ENCODE measurements at regions not wholly inside any gene's neighbourhood (a gene's known extent, or its start where the extent isn't known, plus 50 kb on each side); places are given as distances from the start of the nearest gene placed in this dataset.

DNA sequence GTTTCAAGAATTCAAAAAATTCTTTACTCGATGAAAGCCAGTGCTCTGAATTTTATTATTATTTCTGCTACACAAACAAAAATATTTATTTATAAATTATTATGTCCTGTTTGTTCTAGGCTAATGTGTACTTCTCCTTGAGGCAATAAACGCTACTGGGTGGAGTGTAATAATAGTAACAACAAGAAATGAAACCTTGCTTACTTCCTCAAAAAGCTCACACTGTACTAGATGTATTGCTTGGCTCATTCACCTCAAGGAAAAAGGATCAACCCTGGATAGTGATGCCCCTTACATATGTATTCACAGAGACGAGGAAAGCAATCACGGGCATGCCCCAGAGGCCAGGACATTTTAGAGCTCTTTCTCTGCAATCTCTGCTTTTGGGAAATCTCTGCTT lies 685.6 kb upstream of the NXPH2 start:
- H3K23ac ChIP-seq (ENCODE audit: insufficient read length, low read depth, low read length) = no peak overlapping the region
- no peak overlapping the region for H3K4me2 ChIP-seq (ENCODE audit: insufficient read depth, insufficient read length, low read length)
- H2BK15ac ChIP-seq (ENCODE audit: low read depth, low read length) = no peak overlapping the region
- H3K9ac ChIP-seq (ENCODE audit: extremely low read depth, insufficient read length, low read length) = no peak overlapping the region
- TF ChIP-seq, protein P1, sequence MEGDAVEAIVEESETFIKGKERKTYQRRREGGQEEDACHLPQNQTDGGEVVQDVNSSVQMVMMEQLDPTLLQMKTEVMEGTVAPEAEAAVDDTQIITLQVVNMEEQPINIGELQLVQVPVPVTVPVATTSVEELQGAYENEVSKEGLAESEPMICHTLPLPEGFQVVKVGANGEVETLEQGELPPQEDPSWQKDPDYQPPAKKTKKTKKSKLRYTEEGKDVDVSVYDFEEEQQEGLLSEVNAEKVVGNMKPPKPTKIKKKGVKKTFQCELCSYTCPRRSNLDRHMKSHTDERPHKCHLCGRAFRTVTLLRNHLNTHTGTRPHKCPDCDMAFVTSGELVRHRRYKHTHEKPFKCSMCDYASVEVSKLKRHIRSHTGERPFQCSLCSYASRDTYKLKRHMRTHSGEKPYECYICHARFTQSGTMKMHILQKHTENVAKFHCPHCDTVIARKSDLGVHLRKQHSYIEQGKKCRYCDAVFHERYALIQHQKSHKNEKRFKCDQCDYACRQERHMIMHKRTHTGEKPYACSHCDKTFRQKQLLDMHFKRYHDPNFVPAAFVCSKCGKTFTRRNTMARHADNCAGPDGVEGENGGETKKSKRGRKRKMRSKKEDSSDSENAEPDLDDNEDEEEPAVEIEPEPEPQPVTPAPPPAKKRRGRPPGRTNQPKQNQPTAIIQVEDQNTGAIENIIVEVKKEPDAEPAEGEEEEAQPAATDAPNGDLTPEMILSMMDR (conservative IDR thresholded peaks at IDR 0.05) = no peak
- H3K4me3 Mint-ChIP-seq = no peak overlapping the region
- H3K79me1 ChIP-seq (ENCODE audit: insufficient read depth, low read depth, low read length, poor library complexity, severe bottlenecking) = no peaks in the 10 kb centered on the region
- H2BK12ac ChIP-seq (ENCODE audit: insufficient read length, low read depth, low read length) = no peak overlapping the region
- H3K36me3 Mint-ChIP-seq (ENCODE audit: insufficient read depth in 1 of 3, low read depth in 3 of 3) = no peaks in the 10 kb centered on the region
- no peak overlapping the region for H2BK5ac ChIP-seq (ENCODE audit: insufficient read length, low read length)
- no peak overlapping the region for H4K5ac ChIP-seq (ENCODE audit: insufficient read length, low read depth, low read length)
- H3K18ac ChIP-seq (ENCODE audit: insufficient read length, low read depth, low read length) = no peak overlapping the region
- H3K27ac ChIP-seq (ENCODE audit: insufficient read length, low read depth, low read length) = no peak overlapping the region
- H4K20me1 ChIP-seq (ENCODE audit: control insufficient read depth, insufficient read depth, insufficient read length) = no peaks in the 10 kb centered on the region
- no peak overlapping the region for H4K91ac ChIP-seq (ENCODE audit: insufficient read length, low read depth, low read length)
- no peak for DNase-seq
- peaks cover 3% of the 10 kb centered on the region; the same call in 1 of the 2 replicates for H3K4me1 ChIP-seq (ENCODE audit: insufficient read depth, low read length)
- no peaks in the 10 kb centered on the region for H3K79me2 ChIP-seq (ENCODE audit: insufficient read depth, low read length)
- H3K23me2 ChIP-seq (ENCODE audit: insufficient read length, low read depth, low read length, poor library complexity, severe bottlenecking) = no peaks in the 10 kb centered on the region
- H3K56ac ChIP-seq (ENCODE audit: insufficient read length, low read depth, low read length) = no peak overlapping the region
- WGBS (ENCODE audit: extremely low coverage, insufficient read length, low lambda C conversion rate) = no CpG with 5 or more reads among the region's 4 CpGs
- peaks cover 9 to 13% of the 10 kb centered on the region in 2 experiments for H3K4me1 Mint-ChIP-seq
- no peaks in the 10 kb centered on the region for H3K27me3 Mint-ChIP-seq (ENCODE audit: low read depth)
- no peak overlapping the region for H3K4ac ChIP-seq (ENCODE audit: low read depth, low read length)
- H3K14ac ChIP-seq (ENCODE audit: insufficient read depth, low read length) = no peak overlapping the region
- no peaks in the 10 kb centered on the region for H3K9me3 Mint-ChIP-seq
- peak overlapping the region in 1 of 3 experiments; percentile 26; a peak in 1 of 7 replicates for H3K27ac Mint-ChIP-seq
- H3K9me3 ChIP-seq (ENCODE audit: control insufficient read depth, low read depth, low read length) = no peaks in the 10 kb centered on the region
- no peak overlapping the region for H2AFZ ChIP-seq (ENCODE audit: low read length)
- H2BK20ac ChIP-seq (ENCODE audit: low read depth, low read length, poor library complexity, severe bottlenecking) = no peak overlapping the region
- H2AK5ac ChIP-seq (ENCODE audit: insufficient read length, low read length) = no peak overlapping the region
- H3K27me3 ChIP-seq (ENCODE audit: insufficient read depth, low read length) = no peaks in the 10 kb centered on the region
- no peak overlapping the region for H2BK120ac ChIP-seq (ENCODE audit: low read depth, low read length, poor library complexity, severe bottlenecking)
- no peak overlapping the region for H4K8ac ChIP-seq (replicated peaks; ENCODE audit: insufficient read length, low read depth, low read length)
- H3T11ph ChIP-seq (ENCODE audit: low read length) = no peak overlapping the region
